WTC11 (cell line): ENCODE measurements at regions not wholly inside any gene's neighbourhood (a gene's known extent, or its start where the extent isn't known, plus 50 kb on each side); places are given as distances from the start of the nearest gene placed in this dataset.

ENCODE experiments used
- ATF3 ChIP-seq: sonication (generic); formaldehyde crosslinking; conservative IDR thresholded peaks from 2 replicates; pipeline ENCODE4 v1.8.1; 2022; ENCODE audit warnings: mild to moderate bottlenecking, missing genetic modification reagents
- CREB1 ChIP-seq: sonication (generic); formaldehyde crosslinking; IDR thresholded peaks from 2 replicates; pipeline ENCODE4 v1.8.0; 2023; ENCODE audit warnings: mild to moderate bottlenecking, missing genetic modification reagents
- EMX1 ChIP-seq: fragments of 250-450 bp; sonication (Bioruptor Pico); IDR thresholded peaks from 2 replicates; pipeline ENCODE4 v1.8.0; 2021; ENCODE audit warnings: mild to moderate bottlenecking
- HMGXB4 ChIP-seq: sonication (generic); formaldehyde crosslinking; IDR thresholded peaks from 2 replicates; pipeline ENCODE4 v1.8.1; 2023; ENCODE audit warnings: mild to moderate bottlenecking, moderate library complexity, missing genetic modification reagents
- MXD4 ChIP-seq: fragments of 250-450 bp; sonication (Bioruptor Pico); IDR thresholded peaks from 2 replicates; pipeline ENCODE4 v1.8.0; 2021; ENCODE audit warnings: mild to moderate bottlenecking, moderate library complexity, borderline replicate concordance
- NFATC4 ChIP-seq: fragments of 250-450 bp; sonication (Bioruptor Pico); IDR thresholded peaks from 2 replicates; pipeline ENCODE4 v1.9.0; 2021; ENCODE audit warnings: mild to moderate bottlenecking
- SMAD3 ChIP-seq: sonication (generic); formaldehyde crosslinking; IDR thresholded peaks from 2 replicates; pipeline ENCODE4 v1.8.0; 2022; ENCODE audit warnings: missing genetic modification reagents, mild to moderate bottlenecking, borderline replicate concordance
- TEAD4 ChIP-seq: sonication (generic); formaldehyde crosslinking; IDR thresholded peaks from 2 replicates; pipeline ENCODE4 v1.8.0; 2022; ENCODE audit warnings: mild to moderate bottlenecking, missing genetic modification reagents
- TP53 ChIP-seq: sonication (generic); formaldehyde crosslinking; IDR thresholded peaks from 2 replicates; pipeline ENCODE4 v1.8.1; 2023; ENCODE audit warnings: mild to moderate bottlenecking, missing genetic modification reagents
- USF1 ChIP-seq: sonication (generic); formaldehyde crosslinking; IDR thresholded peaks from 2 replicates; pipeline ENCODE4 v1.8.0; 2022; ENCODE audit warnings: mild to moderate bottlenecking, missing genetic modification reagents
- USF2 ChIP-seq: sonication (generic); formaldehyde crosslinking; IDR thresholded peaks from 2 replicates; pipeline ENCODE4 v1.8.1; 2023; ENCODE audit warnings: mild to moderate bottlenecking, missing genetic modification reagents, moderate library complexity
- ZNF121 ChIP-seq: sonication (generic); formaldehyde crosslinking; IDR thresholded peaks from 2 replicates; pipeline ENCODE4 v1.8.0; 2023; ENCODE audit warnings: missing genetic modification reagents
- TF ChIP-seq, protein P1 (sequence below): fragments of 200-600 bp; IDR thresholded peaks from 2 replicates; pipeline ENCODE4 v1.8.0; 2022; ENCODE audit warnings: antibody characterized with exemption
- TF ChIP-seq, protein P2 (sequence below): sonication (generic); formaldehyde crosslinking; IDR thresholded peaks from 2 replicates; pipeline ENCODE4 v1.8.0; 2023; ENCODE audit warnings: missing genetic modification reagents

GRCh38 chr13:37934339-37935191 is 65.0 kb upstream of the TRPC4 start:
- no peak for TF ChIP-seq ZNF121
- TF ChIP-seq ATF3 (CRISPR knock-in tag), result no peak
- TF ChIP-seq NFATC4 (CRISPR knock-in tag), result no peak
- TF ChIP-seq, protein P1, sequence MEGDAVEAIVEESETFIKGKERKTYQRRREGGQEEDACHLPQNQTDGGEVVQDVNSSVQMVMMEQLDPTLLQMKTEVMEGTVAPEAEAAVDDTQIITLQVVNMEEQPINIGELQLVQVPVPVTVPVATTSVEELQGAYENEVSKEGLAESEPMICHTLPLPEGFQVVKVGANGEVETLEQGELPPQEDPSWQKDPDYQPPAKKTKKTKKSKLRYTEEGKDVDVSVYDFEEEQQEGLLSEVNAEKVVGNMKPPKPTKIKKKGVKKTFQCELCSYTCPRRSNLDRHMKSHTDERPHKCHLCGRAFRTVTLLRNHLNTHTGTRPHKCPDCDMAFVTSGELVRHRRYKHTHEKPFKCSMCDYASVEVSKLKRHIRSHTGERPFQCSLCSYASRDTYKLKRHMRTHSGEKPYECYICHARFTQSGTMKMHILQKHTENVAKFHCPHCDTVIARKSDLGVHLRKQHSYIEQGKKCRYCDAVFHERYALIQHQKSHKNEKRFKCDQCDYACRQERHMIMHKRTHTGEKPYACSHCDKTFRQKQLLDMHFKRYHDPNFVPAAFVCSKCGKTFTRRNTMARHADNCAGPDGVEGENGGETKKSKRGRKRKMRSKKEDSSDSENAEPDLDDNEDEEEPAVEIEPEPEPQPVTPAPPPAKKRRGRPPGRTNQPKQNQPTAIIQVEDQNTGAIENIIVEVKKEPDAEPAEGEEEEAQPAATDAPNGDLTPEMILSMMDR, result no peak
- no peak for TF ChIP-seq MXD4 (CRISPR knock-in tag)
- TF ChIP-seq USF1, result no peak
- TF ChIP-seq, protein P2, sequence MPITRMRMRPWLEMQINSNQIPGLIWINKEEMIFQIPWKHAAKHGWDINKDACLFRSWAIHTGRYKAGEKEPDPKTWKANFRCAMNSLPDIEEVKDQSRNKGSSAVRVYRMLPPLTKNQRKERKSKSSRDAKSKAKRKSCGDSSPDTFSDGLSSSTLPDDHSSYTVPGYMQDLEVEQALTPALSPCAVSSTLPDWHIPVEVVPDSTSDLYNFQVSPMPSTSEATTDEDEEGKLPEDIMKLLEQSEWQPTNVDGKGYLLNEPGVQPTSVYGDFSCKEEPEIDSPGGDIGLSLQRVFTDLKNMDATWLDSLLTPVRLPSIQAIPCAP (CRISPR knock-in tag), result no peak
- TF ChIP-seq TEAD4 (CRISPR knock-in tag), result no peak
- TF ChIP-seq TP53 (CRISPR knock-in tag), result no peak
- TF ChIP-seq USF2 (CRISPR knock-in tag), result no peak
- no peak for TF ChIP-seq CREB1
- TF ChIP-seq SMAD3 (CRISPR knock-in tag), result no peak
- TF ChIP-seq HMGXB4 (CRISPR knock-in tag), result no peak
- no peak for TF ChIP-seq EMX1
